ENCODE measurements at regions not wholly inside any gene's neighbourhood (a gene's known extent, or its start where the extent isn't known, plus 50 kb on each side); places are given as distances from the start of the nearest gene placed in this dataset.

DNA sequence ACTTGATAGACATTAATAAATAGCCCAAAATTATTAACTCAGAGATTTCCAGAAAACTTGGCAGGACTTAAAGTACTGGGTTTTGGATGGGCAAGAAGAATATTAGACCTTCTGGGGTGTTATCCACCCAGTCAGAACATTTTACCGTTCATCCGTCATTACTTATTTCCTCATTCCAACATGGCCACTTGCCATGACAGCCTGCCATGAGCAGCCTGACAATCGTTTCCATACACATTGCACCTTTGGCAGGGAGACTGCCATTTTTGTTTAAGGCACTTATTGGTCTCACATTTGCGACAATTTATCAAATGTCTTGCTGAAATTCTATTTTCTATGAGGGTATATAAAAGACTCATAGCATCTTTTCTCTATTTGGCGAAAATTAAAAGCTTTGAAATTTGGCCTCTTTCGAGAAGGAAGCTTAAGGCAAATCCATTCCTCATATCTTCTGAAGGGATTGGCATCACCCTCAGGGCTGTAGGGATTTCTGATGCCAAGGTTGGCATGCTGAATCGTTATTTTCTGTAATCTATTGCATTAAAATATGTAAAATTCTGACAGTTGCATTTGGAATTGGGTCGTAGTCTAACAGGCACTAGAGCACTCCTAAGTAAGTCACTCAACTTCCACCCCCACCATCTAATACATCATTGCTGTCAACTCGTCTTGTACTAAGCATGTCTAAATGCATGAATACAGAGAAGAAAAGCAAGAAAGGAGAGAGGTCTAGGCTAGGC is 406.3 kb upstream of the PIK3C3 start:
- ATAC-seq (ENCODE audit: low FRiP score in 2 of 2): no peak
- Histone ChIP-seq H3K4me1 (no peaks in the 10 kb centered on the region), H3K27me3 (no peaks in the 10 kb centered on the region), H3K9me3 (no peaks in the 10 kb centered on the region), H3K36me3 (no peaks in the 10 kb centered on the region), H3K4me3 (no peak overlapping the region), H3K27ac (no peak overlapping the region)
- 75 to 78% methylated on average over 9 of the region's 9 CpGs for WGBS, 2 donors
- TF ChIP-seq POLR2A (IDR thresholded peaks at IDR 0.05) (no peak), EP300 (IDR thresholded peaks at IDR 0.05) (no peak), POLR2AphosphoS5 (IDR thresholded peaks at IDR 0.05) (no peak)
- TF ChIP-seq, protein P1, sequence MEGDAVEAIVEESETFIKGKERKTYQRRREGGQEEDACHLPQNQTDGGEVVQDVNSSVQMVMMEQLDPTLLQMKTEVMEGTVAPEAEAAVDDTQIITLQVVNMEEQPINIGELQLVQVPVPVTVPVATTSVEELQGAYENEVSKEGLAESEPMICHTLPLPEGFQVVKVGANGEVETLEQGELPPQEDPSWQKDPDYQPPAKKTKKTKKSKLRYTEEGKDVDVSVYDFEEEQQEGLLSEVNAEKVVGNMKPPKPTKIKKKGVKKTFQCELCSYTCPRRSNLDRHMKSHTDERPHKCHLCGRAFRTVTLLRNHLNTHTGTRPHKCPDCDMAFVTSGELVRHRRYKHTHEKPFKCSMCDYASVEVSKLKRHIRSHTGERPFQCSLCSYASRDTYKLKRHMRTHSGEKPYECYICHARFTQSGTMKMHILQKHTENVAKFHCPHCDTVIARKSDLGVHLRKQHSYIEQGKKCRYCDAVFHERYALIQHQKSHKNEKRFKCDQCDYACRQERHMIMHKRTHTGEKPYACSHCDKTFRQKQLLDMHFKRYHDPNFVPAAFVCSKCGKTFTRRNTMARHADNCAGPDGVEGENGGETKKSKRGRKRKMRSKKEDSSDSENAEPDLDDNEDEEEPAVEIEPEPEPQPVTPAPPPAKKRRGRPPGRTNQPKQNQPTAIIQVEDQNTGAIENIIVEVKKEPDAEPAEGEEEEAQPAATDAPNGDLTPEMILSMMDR (IDR thresholded peaks at IDR 0.05): no peak
- no peak for DNase-seq

DNA sequence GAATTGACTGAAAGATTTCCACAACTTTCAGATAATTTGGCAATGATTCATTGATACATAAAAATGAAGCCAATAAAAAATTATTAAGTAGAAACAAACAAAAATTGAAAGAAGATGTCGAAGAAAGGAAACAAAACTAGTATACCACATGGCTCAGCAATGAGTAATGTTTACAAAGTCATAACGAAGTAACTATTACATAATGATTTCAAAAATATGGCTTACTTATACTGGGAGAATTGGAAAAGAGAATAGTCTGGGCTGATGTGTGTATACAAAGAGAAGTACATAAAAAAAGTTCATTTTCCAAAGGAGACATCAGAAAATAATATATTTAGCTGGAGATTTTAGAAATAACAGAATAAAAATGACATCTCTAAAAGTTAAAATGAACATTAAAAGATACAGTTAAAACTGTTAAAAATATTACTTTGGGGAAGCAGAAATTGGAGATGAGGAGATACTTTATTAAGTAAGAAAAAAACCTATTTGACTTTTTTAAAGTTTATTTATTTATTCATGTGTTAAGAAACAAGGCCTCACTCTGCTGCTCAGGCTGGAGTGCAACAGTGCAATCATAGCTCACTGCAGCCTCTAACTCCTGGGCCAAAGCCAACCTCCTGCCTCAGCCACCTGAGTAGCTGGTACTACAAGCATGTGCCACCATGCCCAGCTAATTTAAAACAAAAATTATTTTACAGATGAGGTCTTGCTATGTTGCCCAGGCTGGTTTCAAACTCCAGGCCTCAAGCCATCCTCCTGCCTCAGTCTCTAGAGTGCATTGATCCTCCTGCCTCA is 409.7 kb upstream of the PIK3C3 start:
- H3K27me3 ChIP-seq: no peaks in the 10 kb centered on the region
- ATAC-seq (ENCODE audit: low FRiP score in 2 of 2) (no peak), DNase-seq (no peak)
- 57 to 72% methylated on average over 2 of the region's 2 CpGs for WGBS, 2 donors
- H3K4me1 ChIP-seq: no peaks in the 10 kb centered on the region
- no peak overlapping the region for H3K27ac ChIP-seq
- no peaks in the 10 kb centered on the region for H3K36me3 ChIP-seq
- no peak overlapping the region for H3K4me3 ChIP-seq
- no peaks in the 10 kb centered on the region for H3K9me3 ChIP-seq
- TF ChIP-seq EP300 (IDR thresholded peaks at IDR 0.05): no peak

DNA sequence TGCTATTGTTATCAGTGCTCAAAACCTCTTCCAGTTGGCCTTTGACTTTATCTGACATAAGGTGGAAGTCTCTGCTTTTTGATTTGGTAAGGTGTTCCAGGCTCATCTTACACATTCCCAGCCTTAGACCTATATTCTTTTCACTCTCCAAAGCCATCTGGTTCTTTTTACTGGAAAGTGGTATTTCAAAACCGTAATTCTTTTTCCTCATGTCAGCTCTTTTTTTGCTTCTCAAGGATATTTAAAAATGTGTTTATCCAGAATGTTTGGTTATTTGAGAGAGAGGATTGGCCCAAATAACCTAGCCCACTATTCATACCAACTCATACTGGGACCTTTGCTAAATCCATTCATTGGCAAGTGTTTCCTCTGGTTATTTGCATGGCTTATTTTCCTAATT is 411.2 kb upstream of the PIK3C3 start:
- Histone ChIP-seq H3K36me3 (no peaks in the 10 kb centered on the region), H3K27me3 (no peaks in the 10 kb centered on the region), H3K4me3 (no peak overlapping the region), H3K9me3 (no peaks in the 10 kb centered on the region), H3K4me1 (no peaks in the 10 kb centered on the region), H3K27ac (no peak overlapping the region)
- 60 to 68% methylated on average over 1 of the region's 1 CpG for WGBS, 2 donors
- DNase-seq: no peak
- no peak for ATAC-seq (ENCODE audit: low FRiP score in 2 of 2)
- TF ChIP-seq, protein P1 (IDR thresholded peaks at IDR 0.05): no peak

DNA sequence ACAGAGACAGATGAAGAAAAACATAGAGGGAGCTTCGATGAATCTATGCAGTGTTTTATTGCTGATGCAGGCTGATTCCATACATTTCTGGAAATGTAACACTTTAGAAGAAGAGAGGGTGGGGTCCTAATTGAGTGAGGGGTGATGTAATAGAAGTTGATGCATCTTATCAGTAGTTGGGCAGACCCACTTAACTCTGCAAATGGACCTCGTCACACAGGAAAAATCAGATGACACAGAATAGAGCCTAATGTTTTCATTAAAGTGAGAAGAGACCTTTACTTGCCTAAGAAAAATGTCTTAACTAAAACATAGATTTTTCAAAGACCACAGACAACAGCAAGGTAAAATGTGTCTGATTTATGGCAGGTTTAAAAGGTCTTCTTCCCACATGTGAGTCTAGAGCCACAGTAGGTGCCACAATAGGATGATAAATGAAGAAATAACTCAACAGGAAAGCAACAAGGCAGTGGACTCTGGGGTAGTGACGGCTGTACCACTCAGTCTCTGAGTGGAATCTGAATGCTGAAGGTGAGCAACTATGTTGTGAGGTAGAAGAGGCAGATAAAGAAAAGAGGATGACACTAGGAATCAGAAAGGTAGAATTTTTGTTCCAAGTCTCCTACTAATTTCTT is 414.7 kb upstream of the PIK3C3 start:
- TF ChIP-seq POLR2A (IDR thresholded peaks at IDR 0.05) (no peak), POLR2AphosphoS5 (IDR thresholded peaks at IDR 0.05) (no peak), EP300 (IDR thresholded peaks at IDR 0.05) (no peak)
- TF ChIP-seq, protein P1 (IDR thresholded peaks at IDR 0.05): no peak
- ATAC-seq (ENCODE audit: low FRiP score in 2 of 2) (no peak), DNase-seq (no peak)
- H3K36me3 ChIP-seq: no peaks in the 10 kb centered on the region
- H3K4me1 ChIP-seq: no peaks in the 10 kb centered on the region
- no peak overlapping the region for H3K4me3 ChIP-seq
- H3K9me3 ChIP-seq: peaks cover 0 to 5% (median 0%) of the 10 kb centered on the region in 4 donors
- no peak overlapping the region for H3K27ac ChIP-seq
- WGBS, 2 donors: 76 to 81% methylated on average over 3 of the region's 3 CpGs
- H3K27me3 ChIP-seq: no peaks in the 10 kb centered on the region

DNA sequence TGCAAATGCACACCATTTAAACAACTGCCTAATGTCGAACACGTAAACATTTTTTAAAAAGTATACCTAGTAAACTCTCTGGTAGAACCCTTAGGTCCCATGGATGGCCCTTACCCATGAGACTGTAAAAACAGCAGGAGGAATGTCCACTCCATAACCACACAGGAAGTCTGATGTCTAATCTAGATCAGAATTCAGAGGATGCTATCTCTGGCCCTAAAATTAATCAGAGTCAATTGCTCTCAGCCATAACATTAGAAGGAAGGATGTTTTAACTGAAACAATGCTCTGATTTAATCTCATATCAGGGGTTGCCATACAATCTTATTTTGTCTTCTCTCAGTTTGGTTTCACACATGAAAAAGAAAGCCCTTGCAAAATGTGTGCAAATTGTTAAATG is 416.3 kb upstream of the PIK3C3 start:
- Histone ChIP-seq H3K4me1 (no peaks in the 10 kb centered on the region), H3K36me3 (no peaks in the 10 kb centered on the region), H3K27me3 (no peaks in the 10 kb centered on the region), H3K9me3 (peaks cover 0 to 5% (median 0%) of the 10 kb centered on the region in 4 donors), H3K4me3 (no peak overlapping the region), H3K27ac (no peak overlapping the region)
- ATAC-seq (ENCODE audit: low FRiP score in 2 of 2): no peak
- TF ChIP-seq, protein P1 (IDR thresholded peaks at IDR 0.05): no peak
- TF ChIP-seq POLR2A (IDR thresholded peaks at IDR 0.05) (no peak), EP300 (IDR thresholded peaks at IDR 0.05) (no peak), POLR2AphosphoS5 (IDR thresholded peaks at IDR 0.05) (no peak)
- DNase-seq: no peak
- 80 to 88% methylated on average over 2 of the region's 2 CpGs for WGBS, 2 donors
